NOMO-1 treated with dmso at 0.1 percent for 144 hours (cell line): ENCODE measurements at regions not wholly inside any gene's neighbourhood (a gene's known extent, or its start where the extent isn't known, plus 50 kb on each side); places are given as distances from the start of the nearest gene placed in this dataset.

Experiments
- DNase-seq: peaks from one replicate; lab custom pipeline; 2025; ENCODE audit not compliant: unreplicated experiment; lab: John Stamatoyannopoulos, UW

- no peak for DNase-seq
Observed at GRCh38 chr13:30128095-30128494, 179.3 kb downstream of the KATNAL1 start.

GRCh38 chr13:30126903-30127428 lies 180.4 kb downstream of the KATNAL1 start:
- no peak for DNase-seq

GRCh38 chr13:30125422-30126073 lies 181.8 kb downstream of the KATNAL1 start:
- no peak for DNase-seq

GRCh38 chr13:30124131-30124768 lies 183.1 kb downstream of the KATNAL1 start:
- no peak for DNase-seq

- no peak for DNase-seq
Observed at GRCh38 chr13:30123575-30123974, 183.8 kb downstream of the KATNAL1 start.

GRCh38 chr13:30121666-30122065 lies 185.7 kb downstream of the KATNAL1 start:
- DNase-seq: no peak

- DNase-seq: no peak
Observed at GRCh38 chr13:30121244-30121643, 186.1 kb downstream of the KATNAL1 start.

- DNase-seq: no peak
Observed at GRCh38 chr13:30120133-30120822, 187.1 kb downstream of the KATNAL1 start.

GRCh38 chr13:30119476-30119875 lies 187.9 kb downstream of the KATNAL1 start:
- no peak for DNase-seq

- no peak for DNase-seq
Observed at GRCh38 chr13:30116379-30116778, 191.0 kb downstream of the KATNAL1 start.

GRCh38 chr13:30115257-30115600 lies 192.1 kb downstream of the KATNAL1 start:
- no peak for DNase-seq

- peak; percentile 75 for DNase-seq
Observed at GRCh38 chr13:30114571-30115256, 192.6 kb downstream of the KATNAL1 start.

GRCh38 chr13:30113983-30114570 lies 193.3 kb downstream of the KATNAL1 start:
- no peak for DNase-seq

- no peak for DNase-seq
Observed at GRCh38 chr13:30113551-30113950, 193.8 kb downstream of the KATNAL1 start.

GRCh38 chr13:30112602-30113435 lies 194.5 kb downstream of the KATNAL1 start:
- DNase-seq: peak; percentile 90

- no peak for DNase-seq
Observed at GRCh38 chr13:30111810-30112209, 195.5 kb downstream of the KATNAL1 start.

- no peak for DNase-seq
Observed at GRCh38 chr13:30110301-30111070, 196.9 kb downstream of the KATNAL1 start.

- no peak for DNase-seq
Observed at GRCh38 chr13:30109471-30110135, 197.7 kb downstream of the KATNAL1 start.

- no peak for DNase-seq
Observed at GRCh38 chr13:30108913-30109237, 198.5 kb downstream of the KATNAL1 start.
